ENCODE measurements at regions not wholly inside any gene's neighbourhood (a gene's known extent, or its start where the extent isn't known, plus 50 kb on each side); places are given as distances from the start of the nearest gene placed in this dataset.

DNA sequence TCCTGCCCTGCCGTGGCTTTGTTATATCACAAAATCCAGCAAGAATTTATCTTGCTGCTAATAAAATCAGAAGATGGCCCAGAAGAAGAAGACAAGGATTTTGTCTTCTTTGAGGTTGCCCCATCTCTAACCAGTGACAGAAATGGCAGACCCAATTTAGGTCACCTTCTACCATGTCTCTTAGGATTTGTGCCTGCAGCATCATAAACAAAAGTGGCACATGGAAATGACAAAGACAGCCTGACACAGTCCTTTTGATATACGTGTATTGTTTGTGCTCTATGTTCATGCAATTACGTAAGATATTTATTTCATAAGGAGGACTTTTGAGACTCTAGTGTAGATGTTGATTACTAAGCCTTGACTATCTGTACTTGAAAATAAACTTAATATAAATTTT is 135.9 kb upstream of the TMTC4 start:
- DNase-seq (ENCODE audit: low read depth in 1 of 2, low spot score in 1 of 2) = no peak
- TF ChIP-seq, protein P1, sequence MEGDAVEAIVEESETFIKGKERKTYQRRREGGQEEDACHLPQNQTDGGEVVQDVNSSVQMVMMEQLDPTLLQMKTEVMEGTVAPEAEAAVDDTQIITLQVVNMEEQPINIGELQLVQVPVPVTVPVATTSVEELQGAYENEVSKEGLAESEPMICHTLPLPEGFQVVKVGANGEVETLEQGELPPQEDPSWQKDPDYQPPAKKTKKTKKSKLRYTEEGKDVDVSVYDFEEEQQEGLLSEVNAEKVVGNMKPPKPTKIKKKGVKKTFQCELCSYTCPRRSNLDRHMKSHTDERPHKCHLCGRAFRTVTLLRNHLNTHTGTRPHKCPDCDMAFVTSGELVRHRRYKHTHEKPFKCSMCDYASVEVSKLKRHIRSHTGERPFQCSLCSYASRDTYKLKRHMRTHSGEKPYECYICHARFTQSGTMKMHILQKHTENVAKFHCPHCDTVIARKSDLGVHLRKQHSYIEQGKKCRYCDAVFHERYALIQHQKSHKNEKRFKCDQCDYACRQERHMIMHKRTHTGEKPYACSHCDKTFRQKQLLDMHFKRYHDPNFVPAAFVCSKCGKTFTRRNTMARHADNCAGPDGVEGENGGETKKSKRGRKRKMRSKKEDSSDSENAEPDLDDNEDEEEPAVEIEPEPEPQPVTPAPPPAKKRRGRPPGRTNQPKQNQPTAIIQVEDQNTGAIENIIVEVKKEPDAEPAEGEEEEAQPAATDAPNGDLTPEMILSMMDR (IDR thresholded peaks at IDR 0.05; ENCODE audit: insufficient read depth, low read length) = no peak
- no peak for TF ChIP-seq POLR2AphosphoS5 (IDR thresholded peaks at IDR 0.05; ENCODE audit: low read depth)
- TF ChIP-seq GABPA (IDR thresholded peaks at IDR 0.05; ENCODE audit: low read depth) = no peak
- no peak for TF ChIP-seq SPI1 (IDR thresholded peaks at IDR 0.05; ENCODE audit: borderline replicate concordance, low read depth)
- TF ChIP-seq, protein P2, sequence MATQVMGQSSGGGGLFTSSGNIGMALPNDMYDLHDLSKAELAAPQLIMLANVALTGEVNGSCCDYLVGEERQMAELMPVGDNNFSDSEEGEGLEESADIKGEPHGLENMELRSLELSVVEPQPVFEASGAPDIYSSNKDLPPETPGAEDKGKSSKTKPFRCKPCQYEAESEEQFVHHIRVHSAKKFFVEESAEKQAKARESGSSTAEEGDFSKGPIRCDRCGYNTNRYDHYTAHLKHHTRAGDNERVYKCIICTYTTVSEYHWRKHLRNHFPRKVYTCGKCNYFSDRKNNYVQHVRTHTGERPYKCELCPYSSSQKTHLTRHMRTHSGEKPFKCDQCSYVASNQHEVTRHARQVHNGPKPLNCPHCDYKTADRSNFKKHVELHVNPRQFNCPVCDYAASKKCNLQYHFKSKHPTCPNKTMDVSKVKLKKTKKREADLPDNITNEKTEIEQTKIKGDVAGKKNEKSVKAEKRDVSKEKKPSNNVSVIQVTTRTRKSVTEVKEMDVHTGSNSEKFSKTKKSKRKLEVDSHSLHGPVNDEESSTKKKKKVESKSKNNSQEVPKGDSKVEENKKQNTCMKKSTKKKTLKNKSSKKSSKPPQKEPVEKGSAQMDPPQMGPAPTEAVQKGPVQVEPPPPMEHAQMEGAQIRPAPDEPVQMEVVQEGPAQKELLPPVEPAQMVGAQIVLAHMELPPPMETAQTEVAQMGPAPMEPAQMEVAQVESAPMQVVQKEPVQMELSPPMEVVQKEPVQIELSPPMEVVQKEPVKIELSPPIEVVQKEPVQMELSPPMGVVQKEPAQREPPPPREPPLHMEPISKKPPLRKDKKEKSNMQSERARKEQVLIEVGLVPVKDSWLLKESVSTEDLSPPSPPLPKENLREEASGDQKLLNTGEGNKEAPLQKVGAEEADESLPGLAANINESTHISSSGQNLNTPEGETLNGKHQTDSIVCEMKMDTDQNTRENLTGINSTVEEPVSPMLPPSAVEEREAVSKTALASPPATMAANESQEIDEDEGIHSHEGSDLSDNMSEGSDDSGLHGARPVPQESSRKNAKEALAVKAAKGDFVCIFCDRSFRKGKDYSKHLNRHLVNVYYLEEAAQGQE (IDR thresholded peaks at IDR 0.05; ENCODE audit: insufficient replicate concordance, low read depth) = no peak
- peaks cover 6% of the 10 kb centered on the region for H3K27me3 ChIP-seq (ENCODE audit: insufficient read depth, poor library complexity, severe bottlenecking)
- no peak overlapping the region for H3K4me3 ChIP-seq (replicated peaks; ENCODE audit: insufficient read depth, low read length)
- H3K27ac ChIP-seq (replicated peaks) = no peak overlapping the region

DNA sequence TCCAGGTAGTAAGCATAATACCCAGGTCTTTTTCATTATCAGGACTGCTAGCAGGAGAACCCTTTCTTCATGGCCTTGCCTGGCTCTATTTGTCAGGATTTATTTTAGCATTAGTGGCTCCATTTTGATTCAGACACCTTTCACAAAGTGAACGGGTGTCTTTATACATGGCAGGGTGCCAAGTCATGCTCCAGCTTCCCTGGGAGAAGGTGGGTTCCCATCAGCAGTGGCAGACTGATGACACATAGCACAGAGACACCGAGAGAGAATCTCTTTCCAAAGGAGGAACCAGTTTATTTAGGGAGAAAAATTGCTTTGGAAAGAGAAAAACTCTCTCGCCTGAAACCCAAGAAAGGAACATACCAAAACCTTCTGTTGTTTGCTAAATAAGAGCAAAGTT is 135.3 kb upstream of the TMTC4 start:
- Histone ChIP-seq H3K4me3 (replicated peaks; ENCODE audit: insufficient read depth, low read length) (no peak overlapping the region), H3K27ac (replicated peaks) (no peak overlapping the region), H3K27me3 (ENCODE audit: insufficient read depth, poor library complexity, severe bottlenecking) (peaks cover 6% of the 10 kb centered on the region)
- no peak for DNase-seq (ENCODE audit: low read depth in 1 of 2, low spot score in 1 of 2)
- TF ChIP-seq, protein P1 (IDR thresholded peaks at IDR 0.05; ENCODE audit: insufficient read depth, low read length) = no peak
- TF ChIP-seq POLR2AphosphoS5 (IDR thresholded peaks at IDR 0.05; ENCODE audit: low read depth) (no peak), GABPA (IDR thresholded peaks at IDR 0.05; ENCODE audit: low read depth) (no peak), SPI1 (IDR thresholded peaks at IDR 0.05; ENCODE audit: borderline replicate concordance, low read depth) (no peak)
- TF ChIP-seq, protein P2 (IDR thresholded peaks at IDR 0.05; ENCODE audit: insufficient replicate concordance, low read depth) = no peak

DNA sequence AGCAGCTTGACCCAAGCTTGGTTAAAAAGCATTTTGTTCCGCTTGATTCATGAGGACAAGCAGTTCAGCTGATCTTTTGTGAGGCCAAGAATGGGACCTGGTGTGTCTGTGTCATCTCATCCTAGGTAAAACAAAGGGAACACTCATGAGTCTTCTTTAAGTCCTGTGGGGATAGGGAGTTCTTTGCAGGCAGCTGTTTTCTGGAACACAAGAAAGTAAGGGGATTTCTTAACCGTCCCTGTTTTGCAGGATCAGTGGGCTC is 134.5 kb upstream of the TMTC4 start:
- Histone ChIP-seq H3K27me3 (ENCODE audit: insufficient read depth, poor library complexity, severe bottlenecking) (peaks cover 6% of the 10 kb centered on the region), H3K4me3 (replicated peaks; ENCODE audit: insufficient read depth, low read length) (no peak overlapping the region), H3K27ac (replicated peaks) (no peak overlapping the region)
- TF ChIP-seq, protein P2 (IDR thresholded peaks at IDR 0.05; ENCODE audit: insufficient replicate concordance, low read depth) = no peak
- TF ChIP-seq GABPA (IDR thresholded peaks at IDR 0.05; ENCODE audit: low read depth) (no peak), SPI1 (IDR thresholded peaks at IDR 0.05; ENCODE audit: borderline replicate concordance, low read depth) (no peak), POLR2AphosphoS5 (IDR thresholded peaks at IDR 0.05; ENCODE audit: low read depth) (no peak)
- TF ChIP-seq, protein P1 (IDR thresholded peaks at IDR 0.05; ENCODE audit: insufficient read depth, low read length) = no peak
- no peak for DNase-seq (ENCODE audit: low read depth in 1 of 2, low spot score in 1 of 2)
